Kidney epithelial cell (primary cell): ENCODE measurements at regions not wholly inside any gene's neighbourhood (a gene's known extent, or its start where the extent isn't known, plus 50 kb on each side); places are given as distances from the start of the nearest gene placed in this dataset.

Experiments used
- DNase-seq: peaks from one replicate; pipeline ENCODE4 v3.0.0-alpha.2; 2010; ENCODE audit warnings: low read depth
- H3K27me3 ChIP-seq: 2 replicates; pipeline ENCODE4 v1.6.0; 2011; ENCODE audit warnings: low read length; ENCODE audit not compliant: control insufficient read depth, insufficient read depth
- H3K36me3 ChIP-seq: 2 replicates; pipeline ENCODE4 v1.5.1; 2011; ENCODE audit warnings: low read length; ENCODE audit not compliant: control insufficient read depth, insufficient read depth
- H3K4me3 ChIP-seq: 2 replicates; pipeline ENCODE4 v1.5.1; 2011; ENCODE audit warnings: low read depth, mild to moderate bottlenecking, control low read depth, low read length
- TF ChIP-seq, protein P1 (sequence below): IDR thresholded peaks from 2 replicates; pipeline ENCODE4 v1.5.1; 2011; ENCODE audit warnings: mild to moderate bottlenecking, moderate library complexity, low read length, control low read depth, inconsistent platforms; ENCODE audit not compliant: insufficient read depth, poor library complexity, severe bottlenecking

GRCh38 chr5:72649449-72649848 is 142.2 kb upstream of the ZNF366 start:
- DNase-seq: no peak
- H3K4me3 ChIP-seq: no peak overlapping the region
- H3K36me3 ChIP-seq: no peaks in the 10 kb centered on the region
- H3K27me3 ChIP-seq: no peaks in the 10 kb centered on the region
- TF ChIP-seq, protein P1, sequence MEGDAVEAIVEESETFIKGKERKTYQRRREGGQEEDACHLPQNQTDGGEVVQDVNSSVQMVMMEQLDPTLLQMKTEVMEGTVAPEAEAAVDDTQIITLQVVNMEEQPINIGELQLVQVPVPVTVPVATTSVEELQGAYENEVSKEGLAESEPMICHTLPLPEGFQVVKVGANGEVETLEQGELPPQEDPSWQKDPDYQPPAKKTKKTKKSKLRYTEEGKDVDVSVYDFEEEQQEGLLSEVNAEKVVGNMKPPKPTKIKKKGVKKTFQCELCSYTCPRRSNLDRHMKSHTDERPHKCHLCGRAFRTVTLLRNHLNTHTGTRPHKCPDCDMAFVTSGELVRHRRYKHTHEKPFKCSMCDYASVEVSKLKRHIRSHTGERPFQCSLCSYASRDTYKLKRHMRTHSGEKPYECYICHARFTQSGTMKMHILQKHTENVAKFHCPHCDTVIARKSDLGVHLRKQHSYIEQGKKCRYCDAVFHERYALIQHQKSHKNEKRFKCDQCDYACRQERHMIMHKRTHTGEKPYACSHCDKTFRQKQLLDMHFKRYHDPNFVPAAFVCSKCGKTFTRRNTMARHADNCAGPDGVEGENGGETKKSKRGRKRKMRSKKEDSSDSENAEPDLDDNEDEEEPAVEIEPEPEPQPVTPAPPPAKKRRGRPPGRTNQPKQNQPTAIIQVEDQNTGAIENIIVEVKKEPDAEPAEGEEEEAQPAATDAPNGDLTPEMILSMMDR: no peak

GRCh38 chr5:72648480-72648879 is 141.3 kb upstream of the ZNF366 start:
- DNase-seq: no peak
- Histone ChIP-seq H3K36me3 (no peaks in the 10 kb centered on the region), H3K4me3 (no peak overlapping the region), H3K27me3 (no peaks in the 10 kb centered on the region)
- TF ChIP-seq, protein P1: no peak

DNA sequence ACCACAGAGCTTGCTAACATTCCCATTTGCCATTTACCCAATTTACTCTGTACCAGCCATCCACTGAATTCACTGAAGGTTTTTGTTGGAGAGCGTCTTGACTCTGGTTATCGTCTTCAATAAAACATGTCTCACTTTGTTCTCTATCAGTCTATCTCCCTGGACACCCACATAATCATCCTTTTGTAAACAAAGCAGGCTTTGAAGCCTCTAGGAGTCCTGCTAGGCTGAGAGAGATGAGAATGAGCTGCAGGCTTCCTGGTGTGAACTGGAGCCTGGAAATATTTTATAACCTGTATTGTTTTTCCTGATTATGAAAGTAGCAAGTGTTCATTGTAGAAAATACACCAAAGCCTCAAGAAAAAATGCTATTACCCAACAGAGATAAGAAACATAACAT is 140.6 kb upstream of the ZNF366 start:
- Histone ChIP-seq H3K4me3 (no peak overlapping the region), H3K36me3 (no peaks in the 10 kb centered on the region), H3K27me3 (no peaks in the 10 kb centered on the region)
- no peak for DNase-seq
- TF ChIP-seq, protein P1: no peak

GRCh38 chr5:72646246-72646866 is 139.1 kb upstream of the ZNF366 start:
- no peaks in the 10 kb centered on the region for H3K36me3 ChIP-seq
- no peak for DNase-seq
- TF ChIP-seq, protein P1: no peak
- H3K27me3 ChIP-seq: no peaks in the 10 kb centered on the region
- no peak overlapping the region for H3K4me3 ChIP-seq

DNA sequence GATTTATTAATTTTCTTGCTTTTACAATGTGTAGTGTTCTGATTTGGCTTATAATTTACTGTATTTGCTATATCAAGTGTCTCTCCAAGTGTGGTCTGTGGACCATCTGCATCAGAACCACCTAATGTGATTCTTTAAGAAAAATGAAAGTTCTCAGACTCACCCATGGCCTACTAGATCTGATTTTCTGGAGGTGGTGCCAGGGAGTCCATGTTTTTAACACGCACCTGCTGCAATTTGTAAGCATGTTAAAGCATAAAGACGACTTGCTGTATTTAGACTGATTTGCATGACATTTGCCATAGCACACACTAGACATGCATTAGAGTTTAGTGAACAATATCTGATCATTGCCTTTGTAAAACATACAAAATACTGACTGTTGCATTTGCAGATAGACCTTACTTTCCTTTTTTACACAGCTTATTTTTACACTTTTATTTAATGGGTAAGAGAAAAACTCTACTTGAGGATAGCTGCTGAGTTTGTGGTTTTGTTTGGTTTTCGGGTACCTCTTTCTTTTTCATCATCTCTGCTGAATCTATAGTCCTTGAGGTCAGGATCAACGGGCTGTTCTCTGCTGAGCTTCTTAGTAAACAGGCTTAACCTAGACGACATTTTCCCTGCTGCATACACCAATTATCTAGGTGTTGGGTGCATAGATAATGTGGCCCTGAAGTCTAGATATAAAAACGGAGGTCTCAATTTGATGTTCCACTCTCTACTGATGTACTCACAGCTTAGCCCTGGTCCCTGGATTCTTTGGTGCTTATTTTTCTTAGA is 138.0 kb upstream of the ZNF366 start:
- DNase-seq: no peak
- Histone ChIP-seq H3K4me3 (no peak overlapping the region), H3K27me3 (no peaks in the 10 kb centered on the region), H3K36me3 (no peaks in the 10 kb centered on the region)
- TF ChIP-seq, protein P1: no peak

GRCh38 chr5:72644296-72644695 is 137.1 kb upstream of the ZNF366 start:
- TF ChIP-seq, protein P1: no peak
- H3K36me3 ChIP-seq: no peaks in the 10 kb centered on the region
- no peak for DNase-seq
- H3K27me3 ChIP-seq: no peaks in the 10 kb centered on the region
- H3K4me3 ChIP-seq: no peak overlapping the region
